Endothelial cell of umbilical vein (primary cell): ENCODE measurements at regions not wholly inside any gene's neighbourhood (a gene's known extent, or its start where the extent isn't known, plus 50 kb on each side); places are given as distances from the start of the nearest gene placed in this dataset.

Experiments
- BruUV-seq: library from RNA; stranded (reverse); fragments of 400-500 nt; replicated peaks from 2 replicates; lab custom pipeline; 2021; lab: Mats Ljungman, UMichigan
- CTCF ChIA-PET: fragments of 300-600, 350-600 bp; sonication (Branson Sonifier 250); formaldehyde crosslinking; loops from one replicate; lab custom pipeline; 2021; ENCODE audit warnings: antibody characterized with exemption, inconsistent platforms; lab: Charles Lee
- POLR2A ChIA-PET: fragments of 300-600, 350-600 bp; sonication (Branson Sonifier 250); formaldehyde crosslinking; loops from one replicate; lab custom pipeline; 2021; ENCODE audit warnings: antibody characterized with exemption, inconsistent platforms; lab: Charles Lee
- DNase-seq: peaks from one replicate; pipeline ENCODE4 v3.0.0-alpha.2; 2011; ENCODE audit warnings: low read depth, low spot score
- FAIRE-seq: peaks from 2 replicates; lab custom pipeline; 2011; peaks lifted over from hg19 to GRCh38; lab: Jason Lieb, UNC
- H2AFZ ChIP-seq: 2 replicates; pipeline ENCODE4 v1.6.0; 2012; ENCODE audit warnings: low read depth, low read length, control low read depth, inconsistent platforms
- H3K27ac ChIP-seq: 2 replicates; pipeline ENCODE4 v1.5.1; 2011; ENCODE audit warnings: low read depth, mild to moderate bottlenecking, control low read depth, low read length, moderate library complexity; ENCODE audit not compliant: insufficient read depth
- H3K27me3 ChIP-seq, 2 experiments: 2 replicates each; pipeline versions ENCODE4 v1.6.0 to v1.6.1; 2011; ENCODE audit warnings: low read length in 2 of 2, mixed read lengths in 1 of 2; ENCODE audit not compliant: control insufficient read depth in 2 of 2, insufficient read depth in 2 of 2
- H3K36me3 ChIP-seq, 2 experiments: 2 replicates in 1 of 2; 3 replicates in 1 of 2; pipeline ENCODE4 v1.5.1; 2011; ENCODE audit warnings: low read length in 2 of 2, mild to moderate bottlenecking in 1 of 2, moderate library complexity in 1 of 2; ENCODE audit not compliant: control insufficient read depth in 2 of 2, insufficient read depth in 2 of 2; ENCODE audit errors: extremely low read depth in 1 of 2
- H3K4me1 ChIP-seq: 3 replicates; pipeline ENCODE4 v1.5.1; 2011; ENCODE audit warnings: mild to moderate bottlenecking, low read length; ENCODE audit not compliant: control insufficient read depth, insufficient read depth; ENCODE audit errors: extremely low read depth
- H3K4me2 ChIP-seq: 2 replicates; pipeline ENCODE4 v1.6.1; 2011; ENCODE audit warnings: low read length, control low read depth, mixed read lengths; ENCODE audit not compliant: insufficient read depth
- H3K4me3 ChIP-seq, 3 experiments: fragments of 200-600 bp in 1 of 3; sonication (generic), shearing (Covaris generic) in 1 of 3; replicated peaks in 1 of 3; 2 replicates each; pipeline ENCODE4 v1.5.1; 2011 to 2016; ENCODE audit warnings: control low read depth in 3 of 3, low read length in 3 of 3, mild to moderate bottlenecking in 2 of 3, inconsistent platforms in 1 of 3, low read depth in 1 of 3, moderate library complexity in 1 of 3; ENCODE audit not compliant: insufficient read depth in 1 of 3
- H3K79me2 ChIP-seq: 2 replicates; pipeline ENCODE4 v1.6.0; 2012; ENCODE audit warnings: low read length, inconsistent platforms; ENCODE audit not compliant: control insufficient read depth, insufficient read depth
- H3K9ac ChIP-seq: replicated peaks from 2 replicates; pipeline ENCODE3; 2011; ENCODE audit warnings: low read length, control low read depth; ENCODE audit not compliant: insufficient read depth; ENCODE audit errors: extremely low read depth
- H3K9me1 ChIP-seq: replicated peaks from 3 replicates; pipeline ENCODE4 v1.6.0; 2011; ENCODE audit warnings: mild to moderate bottlenecking, low read length; ENCODE audit not compliant: control insufficient read depth, insufficient read depth; ENCODE audit errors: extremely low read depth
- H3K9me3 ChIP-seq: replicated peaks from 2 replicates; pipeline ENCODE4 v1.5.1; 2012; ENCODE audit warnings: low read length, inconsistent platforms; ENCODE audit not compliant: control insufficient read depth, insufficient read depth
- H4K20me1 ChIP-seq: replicated peaks from 2 replicates; pipeline ENCODE3; 2011; ENCODE audit warnings: mild to moderate bottlenecking, low read length; ENCODE audit not compliant: control insufficient read depth, insufficient read depth; ENCODE audit errors: extremely low read depth
- EZH2 ChIP-seq: IDR thresholded peaks from 2 replicates; pipeline ENCODE4 v1.6.1; 2012; ENCODE audit warnings: borderline replicate concordance, low read depth, mild to moderate bottlenecking, moderate library complexity, low read length, inconsistent platforms; ENCODE audit not compliant: severe bottlenecking
- FOS ChIP-seq: IDR thresholded peaks from 2 replicates; pipeline ENCODE4 v1.6.1; 2011; ENCODE audit warnings: mild to moderate bottlenecking, low read length, moderate library complexity, borderline replicate concordance; ENCODE audit not compliant: insufficient read depth
- MYC ChIP-seq: IDR thresholded peaks from one replicate; pipeline ENCODE4 v1.6.1; 2011; ENCODE audit warnings: mild to moderate bottlenecking, low read depth, low read length
- POLR2A ChIP-seq: IDR thresholded peaks from 2 replicates; pipeline ENCODE4 v1.6.1; 2012; ENCODE audit warnings: low read depth, mild to moderate bottlenecking, control low read depth, low read length
- POLR2AphosphoS5 ChIP-seq: IDR thresholded peaks from 2 replicates; pipeline ENCODE4 v1.6.1; 2012; ENCODE audit warnings: low read depth, mild to moderate bottlenecking, control low read depth, low read length, moderate library complexity; ENCODE audit not compliant: insufficient read depth
- dilution Hi-C: fragments of 300-500 bp; cut with MboI; formaldehyde crosslinking; loops from one replicate; pipeline ENCODE4 v1.15.0; 2019; ENCODE audit warnings: low sequenced_read_pairs; ENCODE audit not compliant: extremely low pct_ligation_motif_present
- intact Hi-C: fragments of 100-400 bp; cut with micrococcal nuclease; formaldehyde crosslinking; loops from one replicate; pipeline ENCODE4 v1.10.0; 2022
- TF ChIP-seq, protein P1 (sequence below): IDR thresholded peaks from 2 replicates; pipeline ENCODE4 v1.6.1; 2011; ENCODE audit not compliant: insufficient read depth, insufficient read length
- TF ChIP-seq, protein P2 (sequence below), 2 donors: IDR thresholded peaks; 1 replicate in 1 of 2; 2 replicates in 1 of 2; pipeline ENCODE4 v1.5.1; 2011; ENCODE audit warnings: low read length in 2 of 2, mild to moderate bottlenecking in 2 of 2, moderate library complexity in 2 of 2, control low read depth in 1 of 2, inconsistent platforms in 1 of 2, low read depth in 1 of 2; ENCODE audit not compliant: insufficient read depth in 1 of 2; ENCODE audit errors: extremely low read depth in 1 of 2

DNA sequence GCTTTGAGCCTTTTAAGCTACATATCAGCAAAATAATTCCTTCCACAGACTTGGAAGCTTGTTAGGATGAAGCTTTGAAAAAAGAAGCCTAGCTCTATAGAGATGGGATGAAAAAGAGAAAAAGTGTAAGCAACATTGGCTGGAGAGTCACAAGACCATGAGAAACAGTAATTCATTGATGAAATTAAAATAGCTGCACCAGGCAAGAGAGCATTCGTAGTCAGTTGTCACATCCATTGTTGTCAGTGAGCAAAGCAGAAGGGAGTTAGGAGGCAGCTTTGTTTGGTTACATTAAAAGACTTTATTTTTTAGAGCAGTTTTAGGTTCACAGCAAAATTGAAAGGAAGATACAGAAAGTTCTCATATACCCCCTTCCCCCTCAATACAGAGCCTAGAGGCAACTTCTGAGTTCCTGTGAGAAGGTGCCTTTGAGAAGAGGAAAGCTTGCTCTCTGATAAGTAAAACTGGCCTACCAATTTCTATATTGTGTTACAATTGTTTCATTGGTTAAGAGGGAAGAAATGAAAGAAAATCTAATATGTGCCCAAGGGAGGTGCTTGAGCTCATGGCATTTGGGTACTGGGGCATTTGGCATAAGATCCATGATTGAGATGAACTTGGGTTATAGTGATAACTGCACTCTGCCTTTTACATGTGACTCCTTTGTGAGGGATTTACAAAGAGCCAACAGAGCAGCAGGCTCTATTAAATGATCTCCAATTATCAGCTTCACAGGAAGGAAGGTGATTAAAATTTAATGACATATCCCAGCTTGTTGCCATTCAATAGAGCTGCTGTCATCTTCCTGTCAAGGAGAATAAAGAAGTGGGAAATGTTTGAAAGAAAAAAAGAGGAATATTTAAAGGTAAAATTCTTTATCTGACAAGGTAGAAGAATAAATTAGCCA lies 361.3 kb upstream of the TMTC1 start:
- H3K27ac ChIP-seq = no peak overlapping the region
- no peak overlapping the region for H3K9ac ChIP-seq
- TF ChIP-seq, protein P1, sequence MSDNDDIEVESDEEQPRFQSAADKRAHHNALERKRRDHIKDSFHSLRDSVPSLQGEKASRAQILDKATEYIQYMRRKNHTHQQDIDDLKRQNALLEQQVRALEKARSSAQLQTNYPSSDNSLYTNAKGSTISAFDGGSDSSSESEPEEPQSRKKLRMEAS = no peak
- TF ChIP-seq EZH2 = no peak
- TF ChIP-seq, protein P2, sequence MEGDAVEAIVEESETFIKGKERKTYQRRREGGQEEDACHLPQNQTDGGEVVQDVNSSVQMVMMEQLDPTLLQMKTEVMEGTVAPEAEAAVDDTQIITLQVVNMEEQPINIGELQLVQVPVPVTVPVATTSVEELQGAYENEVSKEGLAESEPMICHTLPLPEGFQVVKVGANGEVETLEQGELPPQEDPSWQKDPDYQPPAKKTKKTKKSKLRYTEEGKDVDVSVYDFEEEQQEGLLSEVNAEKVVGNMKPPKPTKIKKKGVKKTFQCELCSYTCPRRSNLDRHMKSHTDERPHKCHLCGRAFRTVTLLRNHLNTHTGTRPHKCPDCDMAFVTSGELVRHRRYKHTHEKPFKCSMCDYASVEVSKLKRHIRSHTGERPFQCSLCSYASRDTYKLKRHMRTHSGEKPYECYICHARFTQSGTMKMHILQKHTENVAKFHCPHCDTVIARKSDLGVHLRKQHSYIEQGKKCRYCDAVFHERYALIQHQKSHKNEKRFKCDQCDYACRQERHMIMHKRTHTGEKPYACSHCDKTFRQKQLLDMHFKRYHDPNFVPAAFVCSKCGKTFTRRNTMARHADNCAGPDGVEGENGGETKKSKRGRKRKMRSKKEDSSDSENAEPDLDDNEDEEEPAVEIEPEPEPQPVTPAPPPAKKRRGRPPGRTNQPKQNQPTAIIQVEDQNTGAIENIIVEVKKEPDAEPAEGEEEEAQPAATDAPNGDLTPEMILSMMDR (IDR thresholded peaks at IDR 0.05; ENCODE audit: extremely low read depth in 1 of 2, insufficient read depth in 1 of 2, low read depth in 1 of 2, low read length in 2 of 2) = no peak
- TF ChIP-seq FOS = no peak
- TF ChIP-seq POLR2A = no peak
- TF ChIP-seq POLR2AphosphoS5 = no peak
- TF ChIP-seq MYC = no peak
- dilution Hi-C loops = no loop called here
- no peaks in the 10 kb centered on the region for H3K9me1 ChIP-seq
- no peaks in the 10 kb centered on the region for H3K27me3 ChIP-seq
- H3K9me3 ChIP-seq = no peaks in the 10 kb centered on the region
- H3K79me2 ChIP-seq = no peaks in the 10 kb centered on the region
- intact Hi-C loops = no loop called here
- ChIA-PET CTCF (interaction anchor here (1.1 to 1.2 kb wide), 3 partner anchors 9 to 47 kb away, joined by 3 to 4 read pairs (median 3); no protein-coding TSS in a partner anchor), POLR2A (no interaction called here)
- H3K4me3 ChIP-seq = no peak overlapping the region
- H3K36me3 ChIP-seq = no peaks in the 10 kb centered on the region
- DNase-seq (no peak), FAIRE-seq (no peak)
- no TSS peak for BruUV-seq
- H3K4me2 ChIP-seq = no peak overlapping the region
- no peak overlapping the region for H2AFZ ChIP-seq
- H3K4me1 ChIP-seq = no peaks in the 10 kb centered on the region
- H4K20me1 ChIP-seq = no peaks in the 10 kb centered on the region
